ENCODE measurements at regions not wholly inside any gene's neighbourhood (a gene's known extent, or its start where the extent isn't known, plus 50 kb on each side); places are given as distances from the start of the nearest gene placed in this dataset.

DNA sequence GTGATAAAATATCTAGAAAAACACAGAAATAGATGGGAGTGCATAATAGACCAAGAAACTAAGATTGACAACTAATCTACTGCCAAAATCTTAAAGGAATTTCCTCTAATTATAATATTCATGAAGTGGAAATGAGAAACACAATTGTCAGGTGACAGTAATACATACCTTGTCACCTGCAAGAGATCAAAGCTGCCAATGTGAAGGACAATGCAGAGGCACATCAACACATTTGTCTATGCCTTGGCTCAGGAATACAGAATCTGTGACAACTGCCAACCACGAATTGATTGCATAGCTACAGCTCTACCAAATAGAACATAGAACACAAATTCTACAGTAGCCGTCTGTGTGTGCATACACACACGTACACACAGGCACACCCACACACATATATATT lies 295.7 kb downstream of the PPARGC1A start:
- TF ChIP-seq CTCF (IDR thresholded peaks at IDR 0.05) = no peak
- TF ChIP-seq POLR2A (IDR thresholded peaks at IDR 0.05) = no peak
- intact Hi-C loops (cut with DNase I) = no loop called here
- Histone ChIP-seq H3K4me1 (no peaks in the 10 kb centered on the region), H3K36me3 (no peaks in the 10 kb centered on the region), H3K4me3 (no peak overlapping the region), H3K27me3 (no peaks in the 10 kb centered on the region), H3K9me3 (no peaks in the 10 kb centered on the region), H3K27ac (no peak overlapping the region)
- 48% methylated on average over 3 of the region's 3 CpGs for WGBS (ENCODE audit: insufficient coverage, low coverage, low lambda C conversion rate, missing lambda C conversion rate)
- ATAC-seq = no peak
- DNase-seq = no peak

GRCh38 chr4:23590431-23590830 lies 299.4 kb downstream of the PPARGC1A start:
- TF ChIP-seq POLR2A (IDR thresholded peaks at IDR 0.05) (no peak), CTCF (IDR thresholded peaks at IDR 0.05) (no peak)
- no peak for DNase-seq
- Histone ChIP-seq H3K36me3 (no peaks in the 10 kb centered on the region), H3K4me3 (no peak overlapping the region), H3K27me3 (no peaks in the 10 kb centered on the region), H3K9me3 (peaks cover 0 to 3% (median 0%) of the 10 kb centered on the region in 4 donors), H3K27ac (no peak overlapping the region), H3K4me1 (no peaks in the 10 kb centered on the region)
- intact Hi-C loops (cut with DNase I) = no loop called here
- no peak for ATAC-seq
- WGBS (ENCODE audit: insufficient coverage, low coverage, low lambda C conversion rate, missing lambda C conversion rate) = 34% methylated on average over 2 of the region's 2 CpGs

GRCh38 chr4:23584024-23584423 lies 305.8 kb downstream of the PPARGC1A start:
- no peak overlapping the region for H3K27ac ChIP-seq
- intact Hi-C loops (cut with DNase I) = no loop called here
- no peak overlapping the region for H3K4me3 ChIP-seq
- peaks cover 0 to 9% (median 0%) of the 10 kb centered on the region in 4 donors for H3K4me1 ChIP-seq
- TF ChIP-seq CTCF (IDR thresholded peaks at IDR 0.05) (no peak), POLR2A (IDR thresholded peaks at IDR 0.05) (no peak)
- no peaks in the 10 kb centered on the region for H3K36me3 ChIP-seq
- no peak for DNase-seq
- no peaks in the 10 kb centered on the region for H3K27me3 ChIP-seq
- H3K9me3 ChIP-seq = peaks cover 0 to 3% (median 0%) of the 10 kb centered on the region in 4 donors
- 10% methylated on average over 3 of the region's 3 CpGs for WGBS (ENCODE audit: insufficient coverage, low coverage, low lambda C conversion rate, missing lambda C conversion rate)
- no peak for ATAC-seq

DNA sequence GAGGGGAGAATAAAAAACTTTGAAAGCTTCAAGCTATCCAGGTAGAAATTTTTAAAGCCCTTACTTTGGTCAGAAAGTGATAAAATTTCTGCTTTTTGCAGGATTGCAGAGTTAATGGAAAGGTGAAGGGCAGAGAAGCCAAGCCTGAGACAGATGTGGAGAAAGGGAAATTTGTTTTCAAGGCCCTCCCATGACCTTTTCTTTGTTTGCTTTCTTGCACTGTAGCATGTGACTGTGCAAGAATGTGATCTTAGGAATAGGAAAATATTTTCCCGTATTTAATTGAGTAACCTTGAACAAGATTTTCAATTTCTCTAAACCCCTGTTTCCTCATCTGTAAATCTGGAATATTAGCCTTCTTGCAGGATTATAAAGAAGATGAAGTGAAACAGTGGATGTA lies 307.2 kb downstream of the PPARGC1A start:
- no peak for ATAC-seq
- intact Hi-C loops (cut with DNase I) = no loop called here
- no peak for DNase-seq
- H3K9me3 ChIP-seq = no peaks in the 10 kb centered on the region
- no peaks in the 10 kb centered on the region for H3K36me3 ChIP-seq
- no peak overlapping the region for H3K4me3 ChIP-seq
- H3K27ac ChIP-seq = no peak overlapping the region
- H3K27me3 ChIP-seq = no peaks in the 10 kb centered on the region
- 24% methylated on average over 1 of the region's 1 CpG for WGBS (ENCODE audit: insufficient coverage, low coverage, low lambda C conversion rate, missing lambda C conversion rate)
- no peak for TF ChIP-seq POLR2A (IDR thresholded peaks at IDR 0.05)
- TF ChIP-seq CTCF (IDR thresholded peaks at IDR 0.05) = no peak
- H3K4me1 ChIP-seq = peaks cover 0 to 9% (median 0%) of the 10 kb centered on the region in 4 donors

DNA sequence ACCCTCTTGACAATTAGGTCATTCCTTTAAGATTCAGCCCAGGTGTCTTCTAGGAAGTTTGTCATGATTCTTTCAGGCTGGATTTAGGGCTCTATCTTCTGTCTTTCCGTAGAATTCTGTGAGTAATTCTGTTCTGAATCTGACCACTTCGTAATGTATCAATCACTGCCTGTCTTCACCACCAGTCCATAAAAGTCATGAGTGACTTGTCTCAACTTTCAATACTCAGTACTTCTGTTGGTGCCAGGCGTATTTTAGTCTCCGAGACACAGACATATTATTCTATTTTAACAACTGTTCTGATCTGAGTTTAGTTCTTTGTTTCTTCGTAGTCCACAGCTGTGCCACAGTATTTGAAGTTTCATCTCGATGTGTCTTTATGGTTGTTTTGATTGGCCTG lies 310.7 kb downstream of the PPARGC1A start:
- no peak for TF ChIP-seq CTCF (IDR thresholded peaks at IDR 0.05)
- no peak for TF ChIP-seq POLR2A (IDR thresholded peaks at IDR 0.05)
- WGBS (ENCODE audit: insufficient coverage, low coverage, low lambda C conversion rate, missing lambda C conversion rate) = 52% methylated on average over 6 of the region's 6 CpGs
- intact Hi-C loops (cut with DNase I) = no loop called here
- Histone ChIP-seq H3K4me1 (peaks cover 0 to 8% (median 0%) of the 10 kb centered on the region in 4 donors), H3K27ac (no peak overlapping the region), H3K36me3 (no peaks in the 10 kb centered on the region), H3K4me3 (no peak overlapping the region), H3K9me3 (no peaks in the 10 kb centered on the region), H3K27me3 (no peaks in the 10 kb centered on the region)
- DNase-seq (no peak), ATAC-seq (no peak)
